Duodenal mucosa (tissue), 2 donors: ENCODE measurements at regions not wholly inside any gene's neighbourhood (a gene's known extent, or its start where the extent isn't known, plus 50 kb on each side); places are given as distances from the start of the nearest gene placed in this dataset.
"Not testable (repeated sequence)": the region's sequence is repeated elsewhere in the genome, so short reads cannot be mapped to it uniquely, and the experiment has no call there.

Experiments used
- H3K27ac ChIP-seq: one replicate; pipeline ENCODE4 v1.7.0; 2013; ENCODE audit warnings: low read depth, low read length
- H3K27me3 ChIP-seq, 2 donors: one replicate each; pipeline ENCODE4 v1.7.0; 2013; ENCODE audit warnings: low read length in 2 of 2, control low read depth in 1 of 2; ENCODE audit not compliant: insufficient read depth in 2 of 2, control insufficient read depth in 1 of 2
- H3K36me3 ChIP-seq, 2 donors: one replicate each; pipeline ENCODE4 v1.7.0; 2013; ENCODE audit warnings: low read length in 2 of 2, control low read depth in 1 of 2; ENCODE audit not compliant: insufficient read depth in 2 of 2, control insufficient read depth in 1 of 2
- H3K4me1 ChIP-seq, 2 donors: one replicate each; pipeline ENCODE4 v1.7.0; 2013; ENCODE audit warnings: low read length in 2 of 2, control low read depth in 1 of 2; ENCODE audit not compliant: insufficient read depth in 2 of 2, control insufficient read depth in 1 of 2
- H3K4me3 ChIP-seq, 2 donors: one replicate each; pipeline ENCODE4 v1.7.0; 2013; ENCODE audit warnings: low read length in 2 of 2, low read depth in 1 of 2
- H3K9ac ChIP-seq, 2 donors: one replicate each; pipeline ENCODE4 v1.7.0; 2013; ENCODE audit warnings: low read length in 2 of 2, low read depth in 1 of 2
- H3K9me3 ChIP-seq, 2 donors: one replicate each; pipeline ENCODE4 v1.7.0; 2013; ENCODE audit warnings: low read length in 2 of 2, control low read depth in 1 of 2; ENCODE audit not compliant: control insufficient read depth in 1 of 2

DNA sequence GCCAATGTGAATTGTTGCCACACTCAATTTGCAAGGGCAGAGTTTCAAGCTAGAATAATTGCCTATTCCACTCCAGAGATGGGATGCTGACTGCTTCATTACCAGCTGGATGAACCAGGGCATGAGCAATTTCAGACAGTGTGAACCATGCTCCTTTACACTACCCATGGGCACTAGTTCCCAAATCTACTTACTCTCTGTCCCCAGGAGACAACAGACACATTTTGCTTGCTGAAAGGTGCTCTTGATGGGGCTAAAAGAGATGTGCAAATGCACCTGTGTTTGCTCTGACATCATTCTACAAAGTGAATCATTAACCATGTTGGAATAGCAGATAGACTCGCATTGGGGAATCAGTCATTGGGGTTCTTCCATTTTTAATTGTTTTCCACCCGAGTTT lies 522.3 kb upstream of the NUDT12 start:
- no peaks in the 10 kb centered on the region for H3K27me3 ChIP-seq
- no peak overlapping the region for H3K9ac ChIP-seq
- no peak overlapping the region for H3K4me3 ChIP-seq
- no peaks in the 10 kb centered on the region for H3K4me1 ChIP-seq
- H3K27ac ChIP-seq: no peak overlapping the region
- no peaks in the 10 kb centered on the region for H3K36me3 ChIP-seq
- H3K9me3 ChIP-seq: peaks cover 0 to 11% of the 10 kb centered on the region in 2 donors

DNA sequence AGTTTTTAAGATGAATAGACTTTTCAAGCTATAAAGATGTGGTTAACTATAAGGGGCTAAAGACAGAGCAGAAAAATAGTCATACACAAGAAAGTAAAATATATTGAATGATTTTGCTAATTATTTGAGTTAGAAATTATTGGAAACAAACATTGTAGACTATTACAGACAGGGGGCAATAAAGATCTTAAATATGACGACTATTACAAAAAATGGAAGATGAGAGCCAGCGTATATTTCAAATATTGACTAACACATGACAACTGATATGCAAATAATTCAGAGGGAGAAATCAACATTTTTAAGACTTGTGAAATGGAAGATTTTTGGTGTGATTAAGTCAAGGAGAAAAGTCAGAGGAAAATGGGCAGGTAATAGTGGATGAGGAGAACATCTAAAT lies 520.2 kb upstream of the NUDT12 start:
- no peaks in the 10 kb centered on the region for H3K36me3 ChIP-seq
- H3K9me3 ChIP-seq: peaks cover 0 to 2% of the 10 kb centered on the region in 2 donors
- no peaks in the 10 kb centered on the region for H3K4me1 ChIP-seq
- no peak overlapping the region for H3K4me3 ChIP-seq
- H3K9ac ChIP-seq: no peak overlapping the region
- H3K27me3 ChIP-seq: no peaks in the 10 kb centered on the region
- no peak overlapping the region for H3K27ac ChIP-seq

DNA sequence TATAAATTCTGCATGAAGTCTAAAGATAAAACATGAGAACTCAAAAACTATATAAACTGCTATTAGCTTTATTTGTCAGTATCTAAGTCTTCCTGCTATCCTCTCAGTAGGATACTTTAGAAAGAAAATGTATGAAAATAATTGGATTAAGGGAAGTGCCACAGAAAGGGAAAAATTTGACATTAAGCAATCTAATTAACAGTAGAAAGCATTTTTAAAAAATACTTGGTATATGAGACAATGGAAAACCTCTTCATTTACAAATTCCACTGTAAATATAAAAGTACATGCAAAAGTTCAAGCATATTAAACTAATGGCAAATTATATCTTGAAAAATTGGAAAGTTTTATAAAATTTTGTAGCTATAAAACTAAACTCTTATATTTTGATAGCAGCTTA lies 518.6 kb upstream of the NUDT12 start:
- Histone ChIP-seq H3K36me3 (no peaks in the 10 kb centered on the region), H3K4me3 (no peak overlapping the region), H3K27me3 (no peaks in the 10 kb centered on the region), H3K9me3 (no peaks in the 10 kb centered on the region), H3K4me1 (no peaks in the 10 kb centered on the region), H3K27ac (no peak overlapping the region), H3K9ac (no peak overlapping the region)

DNA sequence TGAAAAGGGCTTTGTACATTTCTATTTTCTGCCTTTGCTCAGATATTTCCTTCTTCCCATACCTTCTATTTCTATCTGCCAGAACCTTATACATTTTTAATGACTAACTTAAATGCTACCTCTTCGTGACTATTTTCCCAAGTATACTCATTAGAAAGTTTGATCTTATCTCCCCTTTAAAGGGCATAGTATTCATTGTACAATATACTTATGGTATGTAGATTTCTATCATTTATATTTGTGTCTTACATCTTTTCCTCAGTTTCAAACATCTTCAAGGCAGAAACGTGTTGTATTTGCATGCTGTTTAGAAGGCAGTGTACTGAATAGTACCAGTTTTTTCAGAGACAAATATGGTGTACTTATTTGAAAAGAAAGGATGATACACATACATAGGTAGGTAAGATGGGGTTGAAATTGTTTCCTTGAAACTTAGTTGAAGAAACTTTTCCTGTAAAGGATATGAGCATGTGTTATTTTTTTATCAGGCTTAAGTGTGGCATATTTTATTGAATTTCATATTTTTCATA lies 518.1 kb upstream of the NUDT12 start:
- Histone ChIP-seq H3K4me3 (no peak overlapping the region), H3K27ac (no peak overlapping the region), H3K4me1 (no peaks in the 10 kb centered on the region), H3K9ac (no peak overlapping the region), H3K9me3 (no peaks in the 10 kb centered on the region), H3K27me3 (no peaks in the 10 kb centered on the region), H3K36me3 (no peaks in the 10 kb centered on the region)

DNA sequence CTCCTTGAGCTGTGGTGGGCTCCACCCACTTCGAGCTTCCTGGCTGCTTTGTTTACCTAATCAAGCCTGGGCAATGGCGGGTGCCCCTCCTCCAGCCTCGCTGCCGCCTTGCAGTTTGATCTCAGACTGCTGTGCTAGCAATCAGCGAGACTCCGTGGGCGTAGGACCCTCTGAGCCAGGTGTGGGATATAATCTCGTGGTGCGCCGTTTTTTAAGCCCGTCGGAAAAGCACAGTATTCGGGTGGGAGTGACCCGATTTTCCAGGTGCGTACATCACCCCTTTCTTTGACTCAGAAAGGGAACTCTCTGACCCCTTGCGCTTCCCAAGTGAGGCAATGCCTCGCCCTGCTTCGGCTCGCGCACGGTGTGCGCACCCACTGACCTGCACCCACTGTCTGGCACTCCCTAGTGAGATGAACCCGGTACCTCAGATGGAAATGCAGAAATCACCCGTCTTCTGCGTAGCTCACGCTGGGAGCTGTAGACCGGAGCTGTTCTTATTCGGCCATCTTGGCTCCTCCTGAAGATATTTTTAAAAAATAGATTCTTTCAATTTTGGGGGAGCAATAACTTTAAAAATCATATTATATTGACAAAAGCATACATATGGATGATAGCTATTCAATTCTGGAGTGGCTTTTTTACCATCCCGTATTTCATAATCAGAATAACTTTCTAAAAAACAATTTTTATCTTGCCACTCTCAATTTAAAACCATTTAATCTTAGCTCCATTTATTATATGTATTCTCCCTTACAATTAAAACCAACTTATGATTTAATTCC lies 517.5 kb upstream of the NUDT12 start:
- H3K36me3 ChIP-seq: not testable (repeated sequence)

DNA sequence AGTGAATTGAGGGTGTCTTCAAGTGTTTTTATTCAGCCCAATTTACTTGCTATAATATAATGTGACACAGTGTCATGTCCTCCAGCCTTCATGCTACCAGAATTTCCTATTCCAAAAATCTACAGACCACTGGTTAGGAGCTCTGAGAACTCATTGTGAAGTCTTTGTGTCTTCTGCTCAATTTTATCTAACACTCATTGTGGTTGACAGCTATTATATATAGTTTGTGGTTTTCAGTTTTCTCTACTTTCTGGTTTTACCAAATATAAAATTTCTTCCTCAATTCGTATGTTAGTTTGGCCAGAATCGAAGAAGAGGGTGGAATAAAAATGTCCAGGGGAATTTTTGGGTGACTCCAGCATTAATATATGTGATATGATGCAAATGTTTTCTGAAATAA lies 509.3 kb upstream of the NUDT12 start:
- no peak overlapping the region for H3K9ac ChIP-seq
- H3K9me3 ChIP-seq: no peaks in the 10 kb centered on the region
- no peaks in the 10 kb centered on the region for H3K4me1 ChIP-seq
- H3K27ac ChIP-seq: no peak overlapping the region
- no peak overlapping the region for H3K4me3 ChIP-seq
- H3K27me3 ChIP-seq: no peaks in the 10 kb centered on the region
- H3K36me3 ChIP-seq: no peaks in the 10 kb centered on the region

More for the DNA sequence above, 517.5 kb upstream of the NUDT12 start:
- not testable (repeated sequence) for H3K9ac ChIP-seq, H3K4me1 ChIP-seq, H3K27me3 ChIP-seq, H3K4me3 ChIP-seq, H3K9me3 ChIP-seq, H3K27ac ChIP-seq

DNA sequence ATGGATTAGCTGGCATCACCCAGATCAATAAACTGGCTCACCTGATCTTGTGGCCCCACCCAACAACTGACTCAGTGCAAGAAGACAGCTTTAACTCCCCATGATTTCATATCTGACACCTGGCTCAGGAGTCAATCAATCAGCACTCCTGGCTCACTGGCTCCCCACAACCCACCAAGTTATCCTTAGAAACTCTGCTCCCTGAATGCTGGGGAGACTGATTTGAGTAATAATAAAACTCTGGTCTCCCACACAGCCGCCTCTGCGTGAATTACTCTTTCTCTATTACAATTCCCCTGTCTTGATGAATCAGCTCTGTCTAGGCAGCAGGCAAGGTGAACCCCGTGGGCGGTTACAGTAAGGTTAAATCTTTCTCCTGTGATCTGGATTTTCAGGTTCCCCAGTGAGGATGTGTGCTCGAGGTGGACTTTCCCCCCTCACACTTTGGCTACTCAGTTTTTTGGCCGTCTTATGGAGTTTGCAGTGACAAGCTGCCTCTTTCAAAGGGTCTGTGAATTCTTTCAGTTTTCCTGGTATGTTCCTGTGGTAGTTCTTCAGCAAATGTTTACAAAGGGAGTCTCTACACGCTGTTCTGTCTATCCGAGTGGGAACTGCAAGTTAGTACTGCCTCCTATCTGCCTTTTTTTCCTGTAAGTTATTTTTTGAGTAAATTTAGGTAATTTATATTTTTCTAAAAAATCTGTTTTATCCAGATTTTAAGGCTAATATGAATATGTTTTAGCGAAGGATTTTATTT lies 500.2 kb upstream of the NUDT12 start:
- Histone ChIP-seq H3K27ac (no peak overlapping the region), H3K9ac (no peak overlapping the region), H3K9me3 (peaks cover 0 to 5% of the 10 kb centered on the region in 2 donors), H3K4me3 (no peak overlapping the region), H3K4me1 (no peaks in the 10 kb centered on the region), H3K36me3 (no peaks in the 10 kb centered on the region), H3K27me3 (no peaks in the 10 kb centered on the region)

DNA sequence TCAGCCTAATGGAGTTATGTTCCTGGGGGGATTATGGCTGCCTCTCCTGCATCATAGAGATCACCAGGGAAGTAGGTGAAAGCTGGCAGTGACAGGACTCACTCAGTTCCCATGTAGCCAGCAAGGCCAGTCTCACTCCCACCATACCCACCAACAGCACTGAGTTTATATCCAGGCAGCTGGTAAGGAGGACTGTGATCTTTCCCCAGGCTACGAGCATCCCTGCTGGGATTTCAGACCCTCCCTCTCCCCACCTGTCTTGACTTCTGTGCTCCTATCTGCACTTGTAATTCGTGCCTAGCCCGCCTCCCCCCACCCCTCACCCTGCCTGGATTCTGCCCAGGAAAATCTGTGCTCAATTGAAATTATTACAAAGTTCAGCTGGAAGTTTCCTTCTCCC lies 499.1 kb upstream of the NUDT12 start:
- Histone ChIP-seq H3K4me3 (no peak overlapping the region), H3K36me3 (no peaks in the 10 kb centered on the region), H3K9ac (no peak overlapping the region), H3K4me1 (no peaks in the 10 kb centered on the region), H3K27ac (no peak overlapping the region), H3K9me3 (peaks cover 0 to 5% of the 10 kb centered on the region in 2 donors), H3K27me3 (no peaks in the 10 kb centered on the region)

DNA sequence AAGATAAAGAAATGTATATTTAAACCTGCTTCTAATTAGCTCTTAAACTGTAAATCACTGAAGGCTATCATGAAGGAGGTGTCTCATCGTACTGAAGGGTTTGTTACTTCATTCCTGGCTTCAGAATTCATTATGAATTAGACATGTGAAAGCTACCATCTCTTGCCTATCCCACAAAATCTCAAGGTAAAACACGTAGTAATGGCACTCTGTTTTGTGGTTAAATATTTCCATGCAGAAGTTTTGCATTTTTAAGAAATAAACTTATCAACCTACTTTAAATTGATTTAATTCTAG lies 490.7 kb upstream of the NUDT12 start:
- H3K4me3 ChIP-seq: no peak overlapping the region
- H3K27me3 ChIP-seq: no peaks in the 10 kb centered on the region
- peaks cover 0 to 5% of the 10 kb centered on the region in 2 donors for H3K9me3 ChIP-seq
- no peaks in the 10 kb centered on the region for H3K4me1 ChIP-seq
- H3K9ac ChIP-seq: no peak overlapping the region
- H3K27ac ChIP-seq: no peak overlapping the region
- no peaks in the 10 kb centered on the region for H3K36me3 ChIP-seq

DNA sequence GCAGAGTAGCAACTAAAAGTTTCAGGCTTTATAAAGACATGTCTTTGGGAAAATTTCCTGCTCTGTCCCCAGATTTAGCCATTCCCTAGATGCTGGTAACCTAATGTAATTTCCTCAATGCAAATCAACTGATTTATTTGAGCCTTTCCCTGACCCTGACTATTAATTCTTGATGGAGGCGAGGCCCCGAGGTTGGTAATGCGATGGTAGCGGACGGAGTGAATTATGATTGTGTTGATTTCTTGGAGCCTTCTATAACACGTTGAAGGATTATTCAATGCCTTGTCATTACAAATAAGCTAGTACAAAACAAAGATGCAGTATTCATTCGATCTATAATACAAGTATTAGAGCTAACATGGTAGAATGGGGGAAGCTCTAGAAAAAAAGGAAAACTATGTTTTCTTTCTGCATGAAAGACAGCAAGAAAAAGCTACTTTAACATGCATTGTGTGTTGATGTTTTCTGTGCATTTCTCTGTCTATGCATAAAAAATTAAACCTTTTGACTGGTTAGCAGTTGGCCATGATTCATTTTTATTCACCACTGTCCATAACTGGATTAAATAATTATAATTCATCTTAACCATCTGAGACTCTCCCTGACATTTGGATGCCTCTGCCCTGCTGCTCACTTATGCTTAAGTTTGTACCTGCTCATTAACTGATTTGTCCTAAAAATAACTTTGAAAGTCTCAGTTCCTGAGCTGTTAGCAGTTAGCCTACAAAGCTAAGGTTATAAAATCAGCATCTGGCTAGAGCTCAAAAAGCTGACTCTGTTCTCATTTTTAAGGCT lies 490.2 kb upstream of the NUDT12 start:
- no peak overlapping the region for H3K9ac ChIP-seq

More for the DNA sequence above, 490.2 kb upstream of the NUDT12 start:
- H3K4me3 ChIP-seq: no peak overlapping the region
- H3K9me3 ChIP-seq: peaks cover 0 to 5% of the 10 kb centered on the region in 2 donors
- H3K36me3 ChIP-seq: no peaks in the 10 kb centered on the region
- no peaks in the 10 kb centered on the region for H3K4me1 ChIP-seq
- no peaks in the 10 kb centered on the region for H3K27me3 ChIP-seq
- H3K27ac ChIP-seq: no peak overlapping the region
